Prostate gland (tissue), 2 donors: ENCODE measurements at regions not wholly inside any gene's neighbourhood (a gene's known extent, or its start where the extent isn't known, plus 50 kb on each side); places are given as distances from the start of the nearest gene placed in this dataset.

ENCODE experiments used
- DNase-seq: peaks from one replicate; pipeline ENCODE4 v3.0.0-alpha.2; 2019; ENCODE audit warnings: low spot score
- H3K27ac ChIP-seq, 2 donors: fragments of 200-600 bp; sonication (generic); 2 replicates each; pipeline ENCODE4 v1.5.1; 2017 to 2019
- H3K27me3 ChIP-seq: fragments of 200-600 bp; sonication (generic); replicated peaks from 2 replicates; pipeline ENCODE4 v1.5.1; 2019; ENCODE audit not compliant: insufficient read depth
- H3K36me3 ChIP-seq, 2 donors: fragments of 200-600 bp; sonication (generic); 1 replicate in 1 of 2; 2 replicates in 1 of 2; pipeline versions ENCODE4 v1.5.1 to v1.8.1; 2017 to 2019
- H3K4me1 ChIP-seq: fragments of 200-600 bp; sonication (generic); replicated peaks from 2 replicates; pipeline ENCODE4 v1.5.1; 2019
- H3K4me3 ChIP-seq, 2 donors: fragments of 200-600 bp; sonication (generic); 2 replicates each; pipeline ENCODE4 v1.5.1; 2017 to 2019
- H3K9me3 ChIP-seq: fragments of 200-600 bp; sonication (generic); 2 replicates; pipeline ENCODE4 v1.5.1; 2017
- CTCF ChIP-seq, 4 experiments: fragments of 200-600 bp in 2 of 4; fragments of 450-650 bp in 2 of 4; sonication (generic) in 2 of 4; IDR thresholded peaks; 1 replicate in 3 of 4; 2 replicates in 1 of 4; pipeline ENCODE4 v1.5.1; 2016 to 2019; ENCODE audit warnings: antibody characterized with exemption in 4 of 4, mild to moderate bottlenecking in 2 of 4, moderate library complexity in 2 of 4
- POLR2A ChIP-seq: fragments of 450-650 bp; IDR thresholded peaks from one replicate; pipeline ENCODE4 v1.6.1; 2016; ENCODE audit warnings: antibody characterized with exemption, mild to moderate bottlenecking
- POLR2AphosphoS5 ChIP-seq: sonication (generic); formaldehyde crosslinking; IDR thresholded peaks from one replicate; pipeline ENCODE4 v1.6.1; 2017; ENCODE audit warnings: antibody characterized with exemption
- WGBS: methylation state at CpG from one replicate; pipeline ENCODE4 v1.1.5; 2018; 5-methylcytosine and 5-hydroxymethylcytosine counted together
- intact Hi-C: fragments of 100-400 bp; cut with DNase I; formaldehyde crosslinking; loops from one replicate; pipeline ENCODE4 v1.14.2; 2022

- no peak overlapping the region for H3K4me3 ChIP-seq
- TF ChIP-seq POLR2AphosphoS5 (no peak), CTCF (IDR thresholded peaks at IDR 0.05) (no peak), POLR2A (no peak)
- no peak for DNase-seq
- intact Hi-C loops = no loop called here
- H3K9me3 ChIP-seq = no peaks in the 10 kb centered on the region
- no peaks in the 10 kb centered on the region for H3K27me3 ChIP-seq
- H3K36me3 ChIP-seq = no peaks in the 10 kb centered on the region
- no peak overlapping the region for H3K27ac ChIP-seq
- H3K4me1 ChIP-seq = no peaks in the 10 kb centered on the region
Measured at GRCh38 chr5:39517800-39518199, 93.0 kb upstream of the DAB2 start.

GRCh38 chr5:39515881-39516280, 91.1 kb upstream of the DAB2 start:
- Histone ChIP-seq H3K4me3 (no peak overlapping the region), H3K36me3 (no peaks in the 10 kb centered on the region), H3K9me3 (no peaks in the 10 kb centered on the region), H3K4me1 (no peaks in the 10 kb centered on the region), H3K27me3 (no peaks in the 10 kb centered on the region), H3K27ac (no peak overlapping the region)
- 84% methylated on average over 4 of the region's 4 CpGs for WGBS
- no peak for DNase-seq
- TF ChIP-seq POLR2AphosphoS5 (no peak), CTCF (IDR thresholded peaks at IDR 0.05) (no peak), POLR2A (no peak)
- intact Hi-C loops = no loop called here

- no peak for TF ChIP-seq POLR2A
- TF ChIP-seq POLR2AphosphoS5 = no peak
- no peak for TF ChIP-seq CTCF (IDR thresholded peaks at IDR 0.05)
- WGBS = 56% methylated on average over 1 of the region's 1 CpG
Measured at GRCh38 chr5:39513236-39513635, 88.5 kb upstream of the DAB2 start.

GRCh38 chr5:39506211-39506610, 81.4 kb upstream of the DAB2 start:
- no peaks in the 10 kb centered on the region for H3K9me3 ChIP-seq
- no peak overlapping the region for H3K27ac ChIP-seq
- no peaks in the 10 kb centered on the region for H3K27me3 ChIP-seq
- TF ChIP-seq CTCF (IDR thresholded peaks at IDR 0.05) = no peak
- no peaks in the 10 kb centered on the region for H3K4me1 ChIP-seq
- 88% methylated on average over 5 of the region's 5 CpGs for WGBS
- no peak overlapping the region for H3K4me3 ChIP-seq
- intact Hi-C loops = no loop called here
- DNase-seq = no peak
- H3K36me3 ChIP-seq = no peaks in the 10 kb centered on the region

More at GRCh38 chr5:39513236-39513635, 88.5 kb upstream of the DAB2 start:
- Histone ChIP-seq H3K9me3 (no peaks in the 10 kb centered on the region), H3K27ac (no peak overlapping the region), H3K36me3 (no peaks in the 10 kb centered on the region), H3K4me1 (no peaks in the 10 kb centered on the region), H3K4me3 (no peak overlapping the region), H3K27me3 (no peaks in the 10 kb centered on the region)
- no peak for DNase-seq
- intact Hi-C loops = no loop called here

GRCh38 chr5:39505791-39506190, 81.0 kb upstream of the DAB2 start:
- H3K27me3 ChIP-seq = no peaks in the 10 kb centered on the region
- no peaks in the 10 kb centered on the region for H3K9me3 ChIP-seq
- no peaks in the 10 kb centered on the region for H3K36me3 ChIP-seq
- H3K4me1 ChIP-seq = no peaks in the 10 kb centered on the region
- no peak overlapping the region for H3K4me3 ChIP-seq
- intact Hi-C loops = no loop called here
- H3K27ac ChIP-seq = no peak overlapping the region
- 93% methylated on average over 5 of the region's 5 CpGs for WGBS
- DNase-seq = no peak
- TF ChIP-seq CTCF (IDR thresholded peaks at IDR 0.05) = no peak
- no peak for TF ChIP-seq POLR2A
- TF ChIP-seq POLR2AphosphoS5 = no peak
